Neural progenitor cell (in vitro differentiated cells): ENCODE measurements at regions not wholly inside any gene's neighbourhood (a gene's known extent, or its start where the extent isn't known, plus 50 kb on each side); places are given as distances from the start of the nearest gene placed in this dataset.

Source experiments
- DNase-seq: peaks from one replicate; pipeline ENCODE4 v3.0.0-alpha.2; 2016; ENCODE audit warnings: low spot score
- H2AFZ ChIP-seq: fragments of 200-600 bp; sonication (generic); replicated peaks from 2 replicates; pipeline ENCODE4 v1.6.1; 2016; ENCODE audit warnings: antibody characterized with exemption
- H3F3A ChIP-seq: fragments of 200-600 bp; sonication (generic); 2 replicates; pipeline ENCODE4 v1.6.1; 2016; ENCODE audit warnings: antibody characterized with exemption, low read depth
- H3K27ac ChIP-seq: fragments of 200-600 bp; sonication (generic); 2 replicates; pipeline ENCODE4 v1.5.1; 2016; ENCODE audit warnings: mild to moderate bottlenecking
- H3K27me3 ChIP-seq: fragments of 200-600 bp; sonication (generic); 2 replicates; pipeline ENCODE4 v1.6.1; 2016; ENCODE audit warnings: mild to moderate bottlenecking, moderate library complexity
- H3K36me3 ChIP-seq: fragments of 200-600 bp; sonication (generic); 2 replicates; pipeline ENCODE4 v1.5.1; 2016
- H3K4me1 ChIP-seq: fragments of 200-600 bp; sonication (generic); 2 replicates; pipeline ENCODE4 v1.6.1; 2016; ENCODE audit warnings: mixed run types
- H3K4me2 ChIP-seq: fragments of 200-600 bp; sonication (generic); 2 replicates; pipeline ENCODE4 v1.6.1; 2016
- H3K4me3 ChIP-seq: fragments of 200-600 bp; sonication (generic); 2 replicates; pipeline ENCODE4 v1.5.1; 2016
- H3K79me2 ChIP-seq: fragments of 200-600 bp; sonication (generic); 2 replicates; pipeline ENCODE4 v1.6.1; 2016; ENCODE audit warnings: low read depth
- H3K9ac ChIP-seq: fragments of 200-600 bp; sonication (generic); 2 replicates; pipeline ENCODE4 v1.6.1; 2016
- H3K9me3 ChIP-seq: fragments of 200-600 bp; sonication (generic); 2 replicates; pipeline ENCODE4 v1.5.1; 2016; ENCODE audit warnings: low read depth
- H4K20me1 ChIP-seq: fragments of 200-600 bp; sonication (generic); 2 replicates; pipeline ENCODE4 v1.6.1; 2016; ENCODE audit warnings: low read depth
- H3K27ac Mint-ChIP-seq: 3 replicates; pipeline ENCODE4 v1.8.0; 2021; ENCODE audit warnings: mixed read lengths
- H3K27me3 Mint-ChIP-seq: 2 replicates; pipeline ENCODE4 v1.8.0; 2022; ENCODE audit warnings: low read depth, mild to moderate bottlenecking, inconsistent platforms, moderate library complexity, mixed read lengths; ENCODE audit not compliant: insufficient read depth
- H3K36me3 Mint-ChIP-seq: 3 replicates; pipeline ENCODE4 v1.8.0; 2021; ENCODE audit warnings: mixed read lengths
- H3K4me1 Mint-ChIP-seq: 3 replicates; pipeline ENCODE4 v1.8.0; 2021; ENCODE audit warnings: mixed read lengths
- H3K4me3 Mint-ChIP-seq: 3 replicates; pipeline ENCODE4 v1.8.0; 2021; ENCODE audit warnings: mild to moderate bottlenecking, moderate library complexity, mixed read lengths
- H3K9me3 Mint-ChIP-seq: 3 replicates; pipeline ENCODE4 v1.8.0; 2020; ENCODE audit warnings: mixed read lengths
- CTCF ChIP-seq: fragments of 200-600 bp; sonication (generic); IDR thresholded peaks from 2 replicates; pipeline ENCODE4 v1.5.1; 2017; ENCODE audit warnings: antibody characterized with exemption, mild to moderate bottlenecking
- EZH2 ChIP-seq: fragments of 200-600 bp; sonication (generic); IDR thresholded peaks from 2 replicates; pipeline ENCODE4 v1.6.1; 2017; ENCODE audit warnings: antibody characterized with exemption, mild to moderate bottlenecking, moderate library complexity
- EZH2phosphoT487 ChIP-seq: fragments of 200-600 bp; sonication (generic); IDR thresholded peaks from 2 replicates; pipeline ENCODE4 v1.6.1; 2017; ENCODE audit warnings: antibody characterized with exemption

- no peak overlapping the region for H3K27ac Mint-ChIP-seq
- Histone ChIP-seq H3K4me2 (no peak overlapping the region), H3F3A (no peaks in the 10 kb centered on the region), H3K4me1 (no peaks in the 10 kb centered on the region), H3K4me3 (no peak overlapping the region), H3K9me3 (no peaks in the 10 kb centered on the region), H3K79me2 (no peaks in the 10 kb centered on the region), H3K27ac (no peak overlapping the region), H4K20me1 (no peaks in the 10 kb centered on the region), H3K36me3 (no peaks in the 10 kb centered on the region), H3K27me3 (no peaks in the 10 kb centered on the region), H3K9ac (no peak overlapping the region), H2AFZ (no peak overlapping the region)
- TF ChIP-seq EZH2 (no peak), EZH2phosphoT487 (no peak), CTCF (no peak)
- H3K4me1 Mint-ChIP-seq, result no peaks in the 10 kb centered on the region
- no peaks in the 10 kb centered on the region for H3K36me3 Mint-ChIP-seq
- peaks cover 3% of the 10 kb centered on the region for H3K27me3 Mint-ChIP-seq
- H3K9me3 Mint-ChIP-seq, result no peaks in the 10 kb centered on the region
- DNase-seq, result no peak
- H3K4me3 Mint-ChIP-seq, result no peak overlapping the region
Observed at GRCh38 chr9:26650325-26650724, 242.3 kb downstream of the CAAP1 start.

GRCh38 chr9:26643826-26644225 is 248.8 kb downstream of the CAAP1 start:
- Histone ChIP-seq H3K9ac (no peak overlapping the region), H3K4me1 (no peaks in the 10 kb centered on the region), H2AFZ (no peak overlapping the region), H3K9me3 (no peaks in the 10 kb centered on the region), H3K27ac (no peak overlapping the region), H3K4me3 (no peak overlapping the region), H3K79me2 (no peaks in the 10 kb centered on the region), H3K27me3 (no peaks in the 10 kb centered on the region), H3F3A (no peaks in the 10 kb centered on the region), H4K20me1 (no peaks in the 10 kb centered on the region), H3K4me2 (no peak overlapping the region), H3K36me3 (no peaks in the 10 kb centered on the region)
- no peak overlapping the region for H3K27ac Mint-ChIP-seq
- no peaks in the 10 kb centered on the region for H3K27me3 Mint-ChIP-seq
- DNase-seq, result no peak
- H3K4me3 Mint-ChIP-seq, result no peak overlapping the region
- H3K9me3 Mint-ChIP-seq, result peaks cover 7% of the 10 kb centered on the region
- TF ChIP-seq EZH2 (no peak), CTCF (no peak), EZH2phosphoT487 (no peak)
- no peaks in the 10 kb centered on the region for H3K4me1 Mint-ChIP-seq
- H3K36me3 Mint-ChIP-seq, result no peaks in the 10 kb centered on the region

GRCh38 chr9:26639761-26640160 is 252.8 kb downstream of the CAAP1 start:
- H3K9me3 Mint-ChIP-seq, result peaks cover 7% of the 10 kb centered on the region
- H3K79me2 ChIP-seq, result no peaks in the 10 kb centered on the region
- H3K36me3 Mint-ChIP-seq, result no peaks in the 10 kb centered on the region
- no peaks in the 10 kb centered on the region for H3K36me3 ChIP-seq
- peaks cover 17% of the 10 kb centered on the region for H3K4me1 Mint-ChIP-seq
- no peak for DNase-seq
- TF ChIP-seq EZH2, result no peak
- no peak for TF ChIP-seq CTCF
- TF ChIP-seq EZH2phosphoT487, result no peak
- no peak overlapping the region for H3K4me3 Mint-ChIP-seq
- no peak overlapping the region for H3K27ac ChIP-seq
- H3K4me1 ChIP-seq, result peaks cover 18% of the 10 kb centered on the region
- H3K9ac ChIP-seq, result no peak overlapping the region
- no peaks in the 10 kb centered on the region for H4K20me1 ChIP-seq
- H3K27me3 ChIP-seq, result no peaks in the 10 kb centered on the region
- no peak overlapping the region for H3K4me3 ChIP-seq
- peaks cover 6% of the 10 kb centered on the region for H3F3A ChIP-seq
- no peak overlapping the region for H3K4me2 ChIP-seq
- H2AFZ ChIP-seq, result no peak overlapping the region
- H3K27me3 Mint-ChIP-seq, result peaks cover 2% of the 10 kb centered on the region
- no peak overlapping the region for H3K27ac Mint-ChIP-seq
- H3K9me3 ChIP-seq, result no peaks in the 10 kb centered on the region
